Peyer's patch (tissue), 4 donors: ENCODE measurements at regions not wholly inside any gene's neighbourhood (a gene's known extent, or its start where the extent isn't known, plus 50 kb on each side); places are given as distances from the start of the nearest gene placed in this dataset.

Source experiments
- DNase-seq, 3 donors: peaks; one replicate each; pipeline ENCODE4 v3.0.0-alpha.2; 2017 to 2019
- H3K27ac ChIP-seq, 4 donors: fragments of 200-600 bp; sonication (generic); one replicate each; pipeline ENCODE4 v1.5.1; 2016 to 2019
- H3K27me3 ChIP-seq, 2 donors: fragments of 200-600 bp; sonication (generic); one replicate each; pipeline ENCODE4 v1.5.1; 2019
- H3K36me3 ChIP-seq, 3 donors: fragments of 200-600 bp; sonication (generic); one replicate each; pipeline ENCODE4 v1.5.1; 2016 to 2019
- H3K4me1 ChIP-seq, 4 donors: fragments of 200-600 bp; sonication (generic); one replicate each; pipeline ENCODE4 v1.5.1; 2016 to 2019
- H3K4me3 ChIP-seq, 4 donors: fragments of 200-600 bp; sonication (generic); 1 replicate in 3 of 4; 2 replicates in 1 of 4; pipeline ENCODE4 v1.5.1; 2016 to 2019; ENCODE audit warnings: mild to moderate bottlenecking in 1 of 4
- H3K9me3 ChIP-seq, 4 donors: fragments of 200-600 bp; sonication (generic); one replicate each; pipeline ENCODE4 v1.5.1; 2016 to 2019; ENCODE audit warnings: mild to moderate bottlenecking in 1 of 4
- CTCF ChIP-seq, 6 experiments: fragments of 450-650 bp in 4 of 6; fragments of 200-600 bp in 2 of 6; sonication (generic) in 1 of 6; IDR thresholded peaks; one replicate each; pipeline ENCODE4 v1.5.1; 2017 to 2019; ENCODE audit warnings: antibody characterized with exemption in 6 of 6, mild to moderate bottlenecking in 3 of 6, moderate library complexity in 1 of 6
- POLR2A ChIP-seq, 2 donors: fragments of 450-650 bp; IDR thresholded peaks; one replicate each; pipeline ENCODE4 v1.5.1; 2017; ENCODE audit warnings: antibody characterized with exemption in 2 of 2, mild to moderate bottlenecking in 2 of 2, moderate library complexity in 2 of 2

- DNase-seq, result no peak
- Histone ChIP-seq H3K9me3 (no peaks in the 10 kb centered on the region), H3K4me3 (no peak overlapping the region), H3K27me3 (no peaks in the 10 kb centered on the region), H3K36me3 (no peaks in the 10 kb centered on the region), H3K27ac (no peak overlapping the region), H3K4me1 (peaks cover 0 to 12% (median 0%) of the 10 kb centered on the region in 4 donors)
- no peak for TF ChIP-seq POLR2A (IDR thresholded peaks at IDR 0.05)
- no peak for TF ChIP-seq CTCF (IDR thresholded peaks at IDR 0.05)
Measured at GRCh38 chr1:87887100-87887499, 558.4 kb downstream of the LMO4 start.

GRCh38 chr1:87888446-87888845 is 559.8 kb downstream of the LMO4 start:
- Histone ChIP-seq H3K27ac (no peak overlapping the region), H3K4me3 (no peak overlapping the region)
- DNase-seq, result no peak

GRCh38 chr1:87894062-87894461 is 565.4 kb downstream of the LMO4 start:
- no peak for DNase-seq
- no peaks in the 10 kb centered on the region for H3K36me3 ChIP-seq
- H3K27me3 ChIP-seq, result no peaks in the 10 kb centered on the region
- no peaks in the 10 kb centered on the region for H3K4me1 ChIP-seq
- no peak for TF ChIP-seq CTCF (IDR thresholded peaks at IDR 0.05)
- TF ChIP-seq POLR2A (IDR thresholded peaks at IDR 0.05), result no peak
- no peak overlapping the region for H3K27ac ChIP-seq
- no peaks in the 10 kb centered on the region for H3K9me3 ChIP-seq
- no peak overlapping the region for H3K4me3 ChIP-seq

More at GRCh38 chr1:87888446-87888845, 559.8 kb downstream of the LMO4 start:
- Histone ChIP-seq H3K36me3 (no peaks in the 10 kb centered on the region), H3K9me3 (no peaks in the 10 kb centered on the region), H3K4me1 (peaks cover 0 to 12% (median 0%) of the 10 kb centered on the region in 4 donors), H3K27me3 (no peaks in the 10 kb centered on the region)
- TF ChIP-seq CTCF (IDR thresholded peaks at IDR 0.05), result no peak
- TF ChIP-seq POLR2A (IDR thresholded peaks at IDR 0.05), result no peak

GRCh38 chr1:87897481-87897880 is 568.8 kb downstream of the LMO4 start:
- TF ChIP-seq POLR2A (IDR thresholded peaks at IDR 0.05) (no peak), CTCF (IDR thresholded peaks at IDR 0.05) (no peak)
- Histone ChIP-seq H3K4me1 (no peaks in the 10 kb centered on the region), H3K27me3 (no peaks in the 10 kb centered on the region), H3K36me3 (no peaks in the 10 kb centered on the region), H3K4me3 (no peak overlapping the region), H3K27ac (no peak overlapping the region), H3K9me3 (no peaks in the 10 kb centered on the region)
- no peak for DNase-seq

- H3K4me1 ChIP-seq, result peaks cover 0 to 6% (median 0%) of the 10 kb centered on the region in 4 donors
- H3K36me3 ChIP-seq, result no peaks in the 10 kb centered on the region
- H3K4me3 ChIP-seq, result no peak overlapping the region
- TF ChIP-seq CTCF (IDR thresholded peaks at IDR 0.05), result no peak
- no peak for TF ChIP-seq POLR2A (IDR thresholded peaks at IDR 0.05)
- H3K27ac ChIP-seq, result no peak overlapping the region
- DNase-seq, result no peak
- no peaks in the 10 kb centered on the region for H3K9me3 ChIP-seq
- H3K27me3 ChIP-seq, result no peaks in the 10 kb centered on the region
Measured at GRCh38 chr1:87898431-87898830, 569.8 kb downstream of the LMO4 start.

GRCh38 chr1:87899017-87899416 is 570.3 kb downstream of the LMO4 start:
- Histone ChIP-seq H3K4me1 (peaks cover 0 to 6% (median 0%) of the 10 kb centered on the region in 4 donors), H3K27me3 (no peaks in the 10 kb centered on the region), H3K4me3 (no peak overlapping the region), H3K9me3 (no peaks in the 10 kb centered on the region), H3K36me3 (no peaks in the 10 kb centered on the region), H3K27ac (no peak overlapping the region)
- no peak for DNase-seq
- TF ChIP-seq POLR2A (IDR thresholded peaks at IDR 0.05), result no peak
- no peak for TF ChIP-seq CTCF (IDR thresholded peaks at IDR 0.05)
